GM12878 (cell line): ENCODE measurements at regions not wholly inside any gene's neighbourhood (a gene's known extent, or its start where the extent isn't known, plus 50 kb on each side); places are given as distances from the start of the nearest gene placed in this dataset.

Experiments
- CEBPB ChIP-seq, 2 experiments: fragments of 150-350 bp in 1 of 2; IDR thresholded peaks; 2 replicates each; pipeline ENCODE4 v1.6.1; 2012 to 2014; ENCODE audit warnings: low read depth in 2 of 2, low read length in 2 of 2, borderline replicate concordance in 1 of 2, inconsistent platforms in 1 of 2
- SIX5 ChIP-seq: IDR thresholded peaks from 2 replicates; pipeline ENCODE4 v1.6.1; 2011; ENCODE audit warnings: mild to moderate bottlenecking, low read depth, low read length, moderate library complexity; ENCODE audit not compliant: severe bottlenecking

GRCh38 chr4:79023799-79024770, 84.8 kb upstream of the PAQR3 start:
- no peak for TF ChIP-seq SIX5
- TF ChIP-seq CEBPB (IDR thresholded peaks at IDR 0.05; ENCODE audit: borderline replicate concordance in 1 of 2, low read depth in 2 of 2, low read length in 2 of 2), result no peak
